H7 (cell line): ENCODE measurements at regions not wholly inside any gene's neighbourhood (a gene's known extent, or its start where the extent isn't known, plus 50 kb on each side); places are given as distances from the start of the nearest gene placed in this dataset.
"Not testable (repeated sequence)": the region's sequence is repeated elsewhere in the genome, so short reads cannot be mapped to it uniquely, and the experiment has no call there.

Experiments
- DNase-seq: peaks from one replicate; pipeline ENCODE4 v3.0.0; 2012
- H3K27me3 ChIP-seq: 2 replicates; pipeline ENCODE4 v1.6.0; 2011; ENCODE audit warnings: mild to moderate bottlenecking, low read length; ENCODE audit not compliant: control insufficient read depth, insufficient read depth
- H3K36me3 ChIP-seq: replicated peaks from 2 replicates; pipeline ENCODE4 v1.5.1; 2011; ENCODE audit warnings: low read length; ENCODE audit not compliant: control insufficient read depth, insufficient read depth
- H3K4me3 ChIP-seq: 2 replicates; pipeline ENCODE4 v1.5.1; 2011; ENCODE audit warnings: low read depth, mild to moderate bottlenecking, control low read depth, low read length, moderate library complexity; ENCODE audit not compliant: insufficient read depth

- H3K36me3 ChIP-seq = no peaks in the 10 kb centered on the region
- no peak overlapping the region for H3K4me3 ChIP-seq
- no peak for DNase-seq
- H3K27me3 ChIP-seq = no peaks in the 10 kb centered on the region
Observed at GRCh38 chr2:78718024-78718423, 307.5 kb upstream of the REG3G start.

- Histone ChIP-seq H3K36me3 (no peaks in the 10 kb centered on the region), H3K4me3 (no peak overlapping the region), H3K27me3 (no peaks in the 10 kb centered on the region)
- no peak for DNase-seq
Observed at GRCh38 chr2:78718473-78718872, 307.0 kb upstream of the REG3G start.

- H3K27me3 ChIP-seq = no peaks in the 10 kb centered on the region
- H3K36me3 ChIP-seq = no peaks in the 10 kb centered on the region
- H3K4me3 ChIP-seq = no peak overlapping the region
- no peak for DNase-seq
Observed at GRCh38 chr2:78721355-78722033, 304.0 kb upstream of the REG3G start.

- no peak for DNase-seq
- Histone ChIP-seq H3K27me3 (no peaks in the 10 kb centered on the region), H3K4me3 (no peak overlapping the region), H3K36me3 (no peaks in the 10 kb centered on the region)
Observed at GRCh38 chr2:78734221-78734620, 291.3 kb upstream of the REG3G start.

GRCh38 chr2:78739282-78739681, 286.2 kb upstream of the REG3G start:
- no peak for DNase-seq
- Histone ChIP-seq H3K4me3 (no peak overlapping the region), H3K36me3 (no peaks in the 10 kb centered on the region), H3K27me3 (no peaks in the 10 kb centered on the region)

GRCh38 chr2:78749638-78750037, 275.9 kb upstream of the REG3G start:
- Histone ChIP-seq H3K36me3 (no peaks in the 10 kb centered on the region), H3K4me3 (no peak overlapping the region), H3K27me3 (no peaks in the 10 kb centered on the region)
- no peak for DNase-seq

GRCh38 chr2:78750219-78750618, 275.3 kb upstream of the REG3G start:
- DNase-seq = no peak
- Histone ChIP-seq H3K4me3 (no peak overlapping the region), H3K36me3 (no peaks in the 10 kb centered on the region), H3K27me3 (no peaks in the 10 kb centered on the region)

GRCh38 chr2:78754930-78755329, 270.6 kb upstream of the REG3G start:
- Histone ChIP-seq H3K36me3 (no peaks in the 10 kb centered on the region), H3K4me3 (no peak overlapping the region)
- no peak for DNase-seq

GRCh38 chr2:78757191-78757590, 268.3 kb upstream of the REG3G start:
- H3K4me3 ChIP-seq = no peak overlapping the region
- DNase-seq = no peak
- no peaks in the 10 kb centered on the region for H3K36me3 ChIP-seq
- H3K27me3 ChIP-seq = no peaks in the 10 kb centered on the region; the same call in 1 of the 2 replicates

More at GRCh38 chr2:78754930-78755329, 270.6 kb upstream of the REG3G start:
- no peaks in the 10 kb centered on the region; the same call in 1 of the 2 replicates for H3K27me3 ChIP-seq

- no peak overlapping the region for H3K4me3 ChIP-seq
- no peaks in the 10 kb centered on the region for H3K36me3 ChIP-seq
- no peaks in the 10 kb centered on the region; the same call in 1 of the 2 replicates for H3K27me3 ChIP-seq
- no peak for DNase-seq
Observed at GRCh38 chr2:78757640-78758039, 267.9 kb upstream of the REG3G start.

- not testable (repeated sequence) for DNase-seq, H3K36me3 ChIP-seq, H3K27me3 ChIP-seq, H3K4me3 ChIP-seq
Observed at GRCh38 chr2:78758765-78759164, 266.7 kb upstream of the REG3G start.

GRCh38 chr2:78766459-78766858, 259.0 kb upstream of the REG3G start:
- H3K4me3 ChIP-seq = no peak overlapping the region
- H3K27me3 ChIP-seq = no peaks in the 10 kb centered on the region
- H3K36me3 ChIP-seq = no peaks in the 10 kb centered on the region
- no peak for DNase-seq

- Histone ChIP-seq H3K4me3 (no peak overlapping the region), H3K27me3 (no peaks in the 10 kb centered on the region), H3K36me3 (no peaks in the 10 kb centered on the region)
- DNase-seq = no peak
Observed at GRCh38 chr2:78768016-78768415, 257.5 kb upstream of the REG3G start.

- H3K36me3 ChIP-seq = no peaks in the 10 kb centered on the region
- no peak for DNase-seq
- no peak overlapping the region for H3K4me3 ChIP-seq
- H3K27me3 ChIP-seq = no peaks in the 10 kb centered on the region; the same call in 1 of the 2 replicates
Observed at GRCh38 chr2:78775291-78775690, 250.2 kb upstream of the REG3G start.

- Histone ChIP-seq H3K4me3 (no peak overlapping the region), H3K27me3 (no peaks in the 10 kb centered on the region; the same call in 1 of the 2 replicates), H3K36me3 (no peaks in the 10 kb centered on the region)
- DNase-seq = peak; percentile 49
Observed at GRCh38 chr2:78778756-78779510, 246.6 kb upstream of the REG3G start.
